HG03575 (cell line): ENCODE measurements at regions not wholly inside any gene's neighbourhood (a gene's known extent, or its start where the extent isn't known, plus 50 kb on each side); places are given as distances from the start of the nearest gene placed in this dataset.
"Not testable (repeated sequence)": the region's sequence is repeated elsewhere in the genome, so short reads cannot be mapped to it uniquely, and the experiment has no call there.

Experiments
- ATAC-seq: cut with Tn5 transposase; IDR thresholded peaks from one replicate; pipeline ENCODE4 v1.9.1; 2021; ENCODE audit not compliant: unreplicated experiment, insufficient number of reproducible peaks, low FRiP score; ENCODE audit errors: extremely low read depth

GRCh38 chr7:97357459-97357858, 240.0 kb downstream of the SDHAF3 start:
- no peak for ATAC-seq

DNA sequence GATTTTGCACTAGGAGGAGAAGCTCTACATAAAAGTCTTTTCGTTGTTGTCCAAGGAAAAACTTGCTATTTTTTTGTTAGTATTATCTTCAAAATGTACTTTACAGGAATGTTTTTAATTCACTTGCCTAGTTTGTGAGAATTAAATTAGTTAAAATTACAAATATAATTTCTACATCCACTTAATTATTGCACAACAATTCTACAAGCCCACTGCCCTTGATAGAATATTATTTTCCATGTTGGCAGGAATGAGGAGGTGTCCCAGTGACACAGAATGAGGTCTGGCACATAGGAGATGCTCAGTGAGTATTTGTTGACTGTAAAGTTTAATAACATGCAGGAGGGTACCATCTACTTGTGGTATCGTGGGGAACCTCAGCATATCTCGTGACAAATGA, 255.4 kb downstream of the SDHAF3 start:
- ATAC-seq, result no peak

DNA sequence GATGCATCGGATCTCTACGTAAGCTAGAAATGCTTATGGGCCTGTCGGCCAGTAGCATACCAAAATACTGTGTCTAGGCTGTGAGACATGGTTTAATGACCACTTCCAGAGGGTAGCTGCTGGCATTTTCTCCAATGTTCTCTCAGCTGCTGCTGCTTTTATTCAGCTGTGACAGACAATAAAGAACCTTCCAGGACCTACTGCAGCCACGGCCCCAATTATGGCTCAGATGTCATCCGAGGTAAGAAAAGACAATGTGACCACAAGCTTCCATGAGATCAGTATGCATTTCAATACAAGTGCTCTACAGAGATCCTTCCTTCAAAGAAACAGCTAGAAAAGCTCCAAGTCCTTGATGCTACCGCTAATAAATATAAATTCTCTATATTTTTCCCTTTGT, 256.2 kb downstream of the SDHAF3 start:
- no peak for ATAC-seq

DNA sequence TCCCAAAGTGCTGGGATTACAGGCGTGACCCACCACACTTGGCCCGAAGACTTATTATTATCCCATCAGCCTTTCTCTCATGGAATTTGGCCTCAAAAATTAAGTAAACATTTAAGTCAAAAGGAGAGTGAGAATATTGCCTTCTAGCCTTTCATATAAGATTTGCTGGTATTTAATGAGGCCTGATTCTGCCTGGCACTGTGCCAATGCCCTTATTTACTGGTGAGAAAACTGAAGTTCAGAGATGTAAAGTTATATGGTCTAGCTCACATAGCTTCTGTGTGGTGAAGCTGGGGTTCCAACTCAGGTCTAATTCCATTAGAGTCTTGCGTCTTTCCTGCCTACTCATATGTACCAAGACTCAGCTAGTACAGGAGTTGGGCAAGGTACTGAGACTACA, 260.2 kb downstream of the SDHAF3 start:
- ATAC-seq, result no peak

GRCh38 chr7:97381815-97382554, 264.5 kb downstream of the SDHAF3 start:
- no peak for ATAC-seq

- no peak for ATAC-seq
Observed at GRCh38 chr7:97390052-97390451, 272.6 kb downstream of the SDHAF3 start.

GRCh38 chr7:97390915-97391593, 273.6 kb downstream of the SDHAF3 start:
- ATAC-seq, result no peak

DNA sequence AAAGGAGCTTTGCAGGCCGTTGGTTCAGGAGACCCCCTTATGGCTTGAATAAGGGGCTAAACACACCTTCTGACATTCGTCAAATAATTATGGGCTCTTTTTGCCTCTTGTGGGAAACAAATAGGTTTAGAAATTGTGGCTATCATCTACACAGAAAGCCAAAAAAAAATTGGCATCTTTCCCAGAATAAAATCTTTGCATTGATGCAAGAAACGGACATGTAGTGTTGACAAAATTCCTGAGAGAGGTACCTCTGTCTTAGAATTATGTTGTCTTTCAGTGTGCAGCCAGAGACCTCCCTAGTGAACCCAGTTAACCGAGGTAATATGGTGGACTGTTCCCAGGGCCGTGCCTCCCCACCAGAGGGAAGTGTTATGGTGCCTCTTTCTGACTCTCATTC, 283.9 kb downstream of the SDHAF3 start:
- no peak for ATAC-seq

- ATAC-seq, result no peak
Observed at GRCh38 chr7:97405835-97406234, 288.3 kb downstream of the SDHAF3 start.

- ATAC-seq, result no peak
Observed at GRCh38 chr7:97407106-97407505, 289.6 kb downstream of the SDHAF3 start.

GRCh38 chr7:97409346-97409745, 291.8 kb downstream of the SDHAF3 start:
- no peak for ATAC-seq

DNA sequence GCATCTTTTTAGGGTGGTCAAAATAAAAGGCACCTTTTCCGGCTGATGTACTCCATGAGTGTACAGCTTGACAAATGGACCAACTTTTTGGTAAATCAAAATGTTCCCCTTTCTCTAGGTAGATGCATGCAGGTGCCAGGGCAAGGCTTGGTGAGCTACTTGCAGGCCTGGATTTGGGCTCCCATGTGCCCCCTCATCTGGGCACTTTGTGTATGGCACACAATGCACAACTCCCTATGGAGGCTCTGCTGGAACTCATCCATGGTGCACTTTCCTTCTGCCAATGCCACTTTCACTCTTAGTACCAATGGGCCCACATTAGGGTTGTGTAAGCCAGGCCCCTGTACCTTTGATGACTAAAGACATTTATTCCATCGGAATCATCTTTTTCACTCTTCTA, 300.8 kb downstream of the SDHAF3 start:
- ATAC-seq, result no peak

GRCh38 chr7:97419898-97420297, 302.4 kb downstream of the SDHAF3 start:
- ATAC-seq, result no peak

- ATAC-seq, result no peak
Observed at GRCh38 chr7:97421307-97421930, 303.9 kb downstream of the SDHAF3 start.

DNA sequence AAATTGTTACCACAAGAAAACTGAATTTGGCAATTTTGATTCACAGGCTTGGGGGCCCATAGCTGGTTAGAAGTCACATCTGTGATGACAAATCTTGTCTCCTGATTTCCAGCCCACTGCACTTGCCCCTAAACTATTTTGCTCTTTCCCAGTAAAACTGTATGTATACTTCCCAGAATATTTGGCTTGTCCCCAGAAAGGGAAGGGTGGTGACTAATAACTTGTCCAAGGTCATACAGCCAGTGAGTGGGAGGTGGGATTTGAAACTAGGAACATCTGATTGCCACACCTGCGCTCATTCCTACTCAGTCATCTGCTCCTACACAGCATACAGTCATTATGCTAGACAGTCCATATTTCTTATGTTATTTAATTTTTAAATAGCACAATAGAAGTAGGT, 304.5 kb downstream of the SDHAF3 start:
- ATAC-seq, result no peak

GRCh38 chr7:97430006-97430405, 301.9 kb upstream of the TAC1 start:
- ATAC-seq, result no peak

GRCh38 chr7:97439637-97440214, 292.2 kb upstream of the TAC1 start:
- no peak for ATAC-seq

GRCh38 chr7:97446361-97446760, 285.5 kb upstream of the TAC1 start:
- no peak for ATAC-seq

DNA sequence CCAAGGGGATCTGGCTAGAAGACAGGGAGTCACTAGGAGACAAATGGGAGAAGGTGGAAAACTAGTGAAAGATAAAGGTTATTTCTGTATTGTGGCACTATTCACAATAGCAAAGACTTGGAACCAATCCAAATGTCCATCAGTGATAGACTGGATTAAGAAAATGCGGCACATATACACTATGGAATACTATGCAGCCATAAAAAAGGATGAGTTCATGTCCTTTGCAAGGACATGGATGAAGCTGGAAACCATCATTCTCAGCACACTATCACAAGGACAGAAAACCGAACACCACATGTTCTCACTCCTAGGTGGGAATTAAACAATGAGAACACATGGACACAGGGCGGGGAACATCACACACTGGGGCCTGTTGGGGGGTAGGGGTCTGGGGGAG, 282.4 kb upstream of the TAC1 start:
- not testable (repeated sequence) for ATAC-seq

DNA sequence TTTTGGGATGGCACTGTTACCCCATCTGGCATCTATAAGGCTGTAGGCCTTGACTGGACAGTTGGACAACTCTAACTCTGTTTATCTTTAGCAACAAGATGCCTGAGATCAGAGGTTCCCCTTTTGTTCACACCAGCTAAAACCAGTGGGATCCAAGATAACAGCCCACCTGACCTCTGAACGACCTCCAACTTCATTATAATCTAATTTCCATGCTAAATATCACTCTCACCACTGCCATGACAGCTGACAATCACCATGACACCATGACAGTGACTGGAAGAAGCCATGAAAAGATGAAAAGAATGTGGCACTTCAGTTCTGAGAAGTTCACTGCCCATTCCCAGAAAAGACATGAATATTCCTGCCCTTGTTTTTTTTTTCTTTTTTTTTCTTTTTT, 281.4 kb upstream of the TAC1 start:
- ATAC-seq, result no peak
